ENCODE measurements at regions not wholly inside any gene's neighbourhood (a gene's known extent, or its start where the extent isn't known, plus 50 kb on each side); places are given as distances from the start of the nearest gene placed in this dataset.
A peak's percentile ranks its signal among the peaks of the same experiment; 100 is the strongest.

- H3K27ac Mint-ChIP-seq, result no peak overlapping the region
- H3K9ac ChIP-seq (ENCODE audit: low read length), result no peak overlapping the region
- WGBS (ENCODE audit: insufficient coverage), result no CpG with 5 or more reads among the region's 2 CpGs
- ChIA-PET POLR2A (no interaction called here), CTCF (no interaction called here)
- no peaks in the 10 kb centered on the region for H3K79me2 ChIP-seq (ENCODE audit: control insufficient read depth, insufficient read depth, low read length)
- H3K4me3 Mint-ChIP-seq, result no peak overlapping the region
- peaks cover 0 to 12% (median 4%) of the 10 kb centered on the region in 4 experiments for H3K27me3 ChIP-seq (replicated peaks in 1 of 4; ENCODE audit: control extremely low read depth in 1 of 4, control insufficient read depth in 3 of 4, insufficient read depth in 4 of 4, low read length in 3 of 4)
- H3K4me1 ChIP-seq (ENCODE audit: control insufficient read depth in 2 of 2, insufficient read depth in 2 of 2, low read length in 2 of 2), result no peaks in the 10 kb centered on the region
- peaks cover 0 to 8% (median 0%) of the 10 kb centered on the region in 3 donors for H3K9me3 ChIP-seq (ENCODE audit: control extremely low read depth in 1 of 3, control insufficient read depth in 2 of 3, insufficient read depth in 1 of 3, low read length in 2 of 3)
- no peaks in the 10 kb centered on the region for H3K36me3 ChIP-seq (replicated peaks in 1 of 2; ENCODE audit: control extremely low read depth in 1 of 2, control insufficient read depth in 1 of 2, extremely low read depth in 1 of 2, insufficient read depth in 2 of 2, low read length in 1 of 2)
- peaks cover 25% of the 10 kb centered on the region for H3K27me3 Mint-ChIP-seq
- DNase-seq, result no peak
- H3K27ac ChIP-seq (ENCODE audit: low read length in 2 of 2), result no peak overlapping the region
- H2AFZ ChIP-seq (ENCODE audit: insufficient read depth, low read depth, low read length, poor library complexity, severe bottlenecking), result no peak overlapping the region
- TF ChIP-seq, protein P1, sequence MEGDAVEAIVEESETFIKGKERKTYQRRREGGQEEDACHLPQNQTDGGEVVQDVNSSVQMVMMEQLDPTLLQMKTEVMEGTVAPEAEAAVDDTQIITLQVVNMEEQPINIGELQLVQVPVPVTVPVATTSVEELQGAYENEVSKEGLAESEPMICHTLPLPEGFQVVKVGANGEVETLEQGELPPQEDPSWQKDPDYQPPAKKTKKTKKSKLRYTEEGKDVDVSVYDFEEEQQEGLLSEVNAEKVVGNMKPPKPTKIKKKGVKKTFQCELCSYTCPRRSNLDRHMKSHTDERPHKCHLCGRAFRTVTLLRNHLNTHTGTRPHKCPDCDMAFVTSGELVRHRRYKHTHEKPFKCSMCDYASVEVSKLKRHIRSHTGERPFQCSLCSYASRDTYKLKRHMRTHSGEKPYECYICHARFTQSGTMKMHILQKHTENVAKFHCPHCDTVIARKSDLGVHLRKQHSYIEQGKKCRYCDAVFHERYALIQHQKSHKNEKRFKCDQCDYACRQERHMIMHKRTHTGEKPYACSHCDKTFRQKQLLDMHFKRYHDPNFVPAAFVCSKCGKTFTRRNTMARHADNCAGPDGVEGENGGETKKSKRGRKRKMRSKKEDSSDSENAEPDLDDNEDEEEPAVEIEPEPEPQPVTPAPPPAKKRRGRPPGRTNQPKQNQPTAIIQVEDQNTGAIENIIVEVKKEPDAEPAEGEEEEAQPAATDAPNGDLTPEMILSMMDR (IDR thresholded peaks at IDR 0.05), result no peak
- TF ChIP-seq EZH2 (IDR thresholded peaks at IDR 0.05; ENCODE audit: borderline replicate concordance, insufficient read depth, low read depth, low read length, poor library complexity, severe bottlenecking), result no peak
- no peaks in the 10 kb centered on the region for H4K20me1 ChIP-seq (ENCODE audit: control insufficient read depth, insufficient read depth, low read length, poor library complexity, severe bottlenecking)
- H3K4me2 ChIP-seq (replicated peaks; ENCODE audit: low read depth, low read length, poor library complexity, severe bottlenecking), result no peak overlapping the region
- H3K9me3 Mint-ChIP-seq (ENCODE audit: insufficient read depth), result no peaks in the 10 kb centered on the region
- H3K4me1 Mint-ChIP-seq, result no peaks in the 10 kb centered on the region
- intact Hi-C loops (cut with micrococcal nuclease), result no loop called here
- no peak for ATAC-seq (ENCODE audit: low read depth)
- H3K4me3 ChIP-seq (ENCODE audit: control extremely low read depth in 1 of 5, extremely low read depth in 1 of 5, insufficient read depth in 1 of 5, low read depth in 2 of 5, low read length in 4 of 5), result no peak overlapping the region
Measured at GRCh38 chr20:5451643-5452210, 135.0 kb upstream of the PROKR2 start.

DNA sequence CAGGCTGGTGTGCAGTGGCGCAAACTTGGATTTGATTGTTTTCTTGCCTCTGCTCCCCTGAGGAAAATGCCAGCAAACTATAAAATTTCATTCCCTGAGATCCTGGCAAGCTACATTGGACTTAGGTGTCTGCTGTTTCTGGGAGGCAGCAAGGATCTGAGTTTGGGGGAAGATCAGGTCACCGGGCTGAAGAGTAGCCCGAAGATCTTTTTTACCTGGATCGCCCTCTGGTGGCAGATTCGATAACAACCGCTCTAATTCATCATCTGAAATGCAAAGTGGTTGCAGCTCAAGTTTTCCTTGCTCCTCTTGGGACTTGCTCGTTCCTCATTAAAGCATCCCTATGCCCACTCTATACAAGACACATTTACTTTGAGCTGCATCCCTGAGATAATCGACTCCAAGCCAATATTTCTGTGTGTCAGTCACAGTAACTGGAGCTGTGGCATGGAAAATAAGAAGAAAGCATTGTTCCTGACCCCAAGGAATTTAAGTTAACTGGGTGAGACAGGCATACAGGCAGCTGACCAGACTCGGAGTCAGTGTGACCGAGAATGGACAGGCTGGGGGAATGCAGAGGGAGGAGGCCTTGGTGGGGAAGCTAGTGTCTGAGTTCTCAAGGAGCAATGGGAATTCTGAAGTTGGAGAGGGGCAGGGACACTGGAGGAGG, 131.8 kb upstream of the PROKR2 start:
- Mint-ChIP-seq H3K4me1 (no peaks in the 10 kb centered on the region), H3K27ac (no peak overlapping the region), H3K9me3 (ENCODE audit: insufficient read depth) (no peaks in the 10 kb centered on the region), H3K27me3 (peaks cover 44% of the 10 kb centered on the region), H3K4me3 (no peak overlapping the region)
- TF ChIP-seq EZH2 (IDR thresholded peaks at IDR 0.05; ENCODE audit: borderline replicate concordance, insufficient read depth, low read depth, low read length, poor library complexity, severe bottlenecking), result no peak
- TF ChIP-seq, protein P1 (IDR thresholded peaks at IDR 0.05), result peak; percentile 84
- H2AFZ ChIP-seq (ENCODE audit: insufficient read depth, low read depth, low read length, poor library complexity, severe bottlenecking), result peak overlapping the region; percentile 29
- ATAC-seq (ENCODE audit: low read depth) (peak; percentile 47), DNase-seq (peak; percentile 56)
- ChIA-PET POLR2A (no interaction called here), CTCF (interaction anchor here (0.6 to 3.3 kb wide), 23 partner anchors 8 to 1906 kb away, joined by 3 to 18 read pairs (median 4); partner anchors contain the start of genes CDS2 and PCNA)
- WGBS (ENCODE audit: insufficient coverage), result 16% methylated on average over 9 of the region's 10 CpGs
- no peaks in the 10 kb centered on the region for H3K79me2 ChIP-seq (ENCODE audit: control insufficient read depth, insufficient read depth, low read length)
- H3K36me3 ChIP-seq (replicated peaks in 1 of 2; ENCODE audit: control extremely low read depth in 1 of 2, control insufficient read depth in 1 of 2, extremely low read depth in 1 of 2, insufficient read depth in 2 of 2, low read length in 1 of 2), result no peaks in the 10 kb centered on the region
- H3K9me3 ChIP-seq (ENCODE audit: control extremely low read depth in 1 of 3, control insufficient read depth in 2 of 3, insufficient read depth in 1 of 3, low read length in 2 of 3), result peaks cover 0 to 8% (median 0%) of the 10 kb centered on the region in 3 donors
- H3K9ac ChIP-seq (ENCODE audit: low read length), result no peak overlapping the region
- H3K4me2 ChIP-seq (replicated peaks; ENCODE audit: low read depth, low read length, poor library complexity, severe bottlenecking), result no peak overlapping the region
- intact Hi-C loops (cut with micrococcal nuclease), result no loop called here
- no peaks in the 10 kb centered on the region for H3K4me1 ChIP-seq (ENCODE audit: control insufficient read depth in 2 of 2, insufficient read depth in 2 of 2, low read length in 2 of 2)
- no peaks in the 10 kb centered on the region for H4K20me1 ChIP-seq (ENCODE audit: control insufficient read depth, insufficient read depth, low read length, poor library complexity, severe bottlenecking)
- peaks cover 0 to 12% (median 4%) of the 10 kb centered on the region in 4 experiments for H3K27me3 ChIP-seq (replicated peaks in 1 of 4; ENCODE audit: control extremely low read depth in 1 of 4, control insufficient read depth in 3 of 4, insufficient read depth in 4 of 4, low read length in 3 of 4)
- no peak overlapping the region for H3K4me3 ChIP-seq (ENCODE audit: control extremely low read depth in 1 of 5, extremely low read depth in 1 of 5, insufficient read depth in 1 of 5, low read depth in 2 of 5, low read length in 4 of 5)
- no peak overlapping the region for H3K27ac ChIP-seq (ENCODE audit: low read length in 2 of 2)
